ENCODE measurements at regions not wholly inside any gene's neighbourhood (a gene's known extent, or its start where the extent isn't known, plus 50 kb on each side); places are given as distances from the start of the nearest gene placed in this dataset.
"Not testable (repeated sequence)": the region's sequence is repeated elsewhere in the genome, so short reads cannot be mapped to it uniquely, and the experiment has no call there.

- Histone ChIP-seq H3K4me1 (ENCODE audit: low read depth) (no peaks in the 10 kb centered on the region), H3K36me3 (ENCODE audit: low read depth) (no peaks in the 10 kb centered on the region), H3K4me3 (no peak overlapping the region), H3K9me3 (no peaks in the 10 kb centered on the region)
- intact Hi-C loops (cut with DNase I, micrococcal nuclease) = no loop called here
- no peak for TF ChIP-seq CTCF (IDR thresholded peaks at IDR 0.05)
- no peak for ATAC-seq
- DNase-seq = no peak
Observed at GRCh38 chr12:75684678-75685616, 173.5 kb upstream of the KRR1 start.

GRCh38 chr12:75683995-75684586, 172.7 kb upstream of the KRR1 start:
- H3K4me3 ChIP-seq; H3K36me3 ChIP-seq (ENCODE audit: low read depth); DNase-seq; intact Hi-C loops (cut with DNase I, micrococcal nuclease); ATAC-seq; H3K4me1 ChIP-seq (ENCODE audit: low read depth); H3K9me3 ChIP-seq: not testable (repeated sequence)

- no peak for ATAC-seq
Observed at GRCh38 chr12:75683220-75683619, 171.8 kb upstream of the KRR1 start.

GRCh38 chr12:75677522-75677921, 166.1 kb upstream of the KRR1 start:
- Histone ChIP-seq H3K36me3 (ENCODE audit: low read depth) (no peaks in the 10 kb centered on the region), H3K4me3 (no peak overlapping the region), H3K4me1 (ENCODE audit: low read depth) (no peaks in the 10 kb centered on the region), H3K9me3 (no peaks in the 10 kb centered on the region)
- ATAC-seq = no peak
- TF ChIP-seq CTCF (IDR thresholded peaks at IDR 0.05) = no peak
- no peak for DNase-seq
- intact Hi-C loops (cut with DNase I, micrococcal nuclease) = no loop called here

More at GRCh38 chr12:75683220-75683619, 171.8 kb upstream of the KRR1 start:
- DNase-seq = no peak
- no peak for TF ChIP-seq CTCF (IDR thresholded peaks at IDR 0.05)
- H3K36me3 ChIP-seq (ENCODE audit: low read depth) = no peaks in the 10 kb centered on the region
- H3K4me3 ChIP-seq = no peak overlapping the region
- no peaks in the 10 kb centered on the region for H3K9me3 ChIP-seq
- no peaks in the 10 kb centered on the region for H3K4me1 ChIP-seq (ENCODE audit: low read depth)
- intact Hi-C loops (cut with DNase I, micrococcal nuclease) = no loop called here

- ATAC-seq (no peak), DNase-seq (no peak)
- no peak overlapping the region for H3K4me3 ChIP-seq
- H3K4me1 ChIP-seq (ENCODE audit: low read depth) = no peaks in the 10 kb centered on the region
- no peaks in the 10 kb centered on the region for H3K36me3 ChIP-seq (ENCODE audit: low read depth)
- no peaks in the 10 kb centered on the region for H3K9me3 ChIP-seq
- TF ChIP-seq CTCF (IDR thresholded peaks at IDR 0.05) = no peak
- intact Hi-C loops (cut with DNase I, micrococcal nuclease) = no loop called here
Observed at GRCh38 chr12:75674393-75674792, 163.0 kb upstream of the KRR1 start.

GRCh38 chr12:75672200-75672599, 160.8 kb upstream of the KRR1 start:
- H3K4me3 ChIP-seq = no peak overlapping the region
- ATAC-seq = no peak
- intact Hi-C loops (cut with DNase I, micrococcal nuclease) = no loop called here
- no peak for DNase-seq
- no peaks in the 10 kb centered on the region for H3K36me3 ChIP-seq (ENCODE audit: low read depth)
- H3K4me1 ChIP-seq (ENCODE audit: low read depth) = no peaks in the 10 kb centered on the region
- TF ChIP-seq CTCF (IDR thresholded peaks at IDR 0.05) = no peak
- H3K9me3 ChIP-seq = no peaks in the 10 kb centered on the region

Data from mucosa of descending colon (tissue), 3 donors.